ENCODE measurements at regions not wholly inside any gene's neighbourhood (a gene's known extent, or its start where the extent isn't known, plus 50 kb on each side); places are given as distances from the start of the nearest gene placed in this dataset.
"Not testable (repeated sequence)": the region's sequence is repeated elsewhere in the genome, so short reads cannot be mapped to it uniquely, and the experiment has no call there.

GRCh38 chr2:215889240-215889969, 123.9 kb downstream of the MREG start:
- DNase-seq: not testable (repeated sequence)

- DNase-seq: no peak
Measured at GRCh38 chr2:215888680-215889079, 124.7 kb downstream of the MREG start.

- no peak for DNase-seq
Measured at GRCh38 chr2:215887303-215887702, 126.0 kb downstream of the MREG start.

- DNase-seq: no peak
Measured at GRCh38 chr2:215886022-215886421, 127.3 kb downstream of the MREG start.

- DNase-seq: no peak
Measured at GRCh38 chr2:215885536-215885935, 127.8 kb downstream of the MREG start.

GRCh38 chr2:215884451-215885087, 128.8 kb downstream of the MREG start:
- DNase-seq: no peak

- no peak for DNase-seq
Measured at GRCh38 chr2:215883799-215884198, 129.6 kb downstream of the MREG start.

GRCh38 chr2:215882689-215883088, 130.7 kb downstream of the MREG start:
- peak; percentile 46 for DNase-seq

GRCh38 chr2:215881582-215881981, 131.8 kb downstream of the MREG start:
- DNase-seq: no peak

GRCh38 chr2:215880970-215881369, 132.4 kb downstream of the MREG start:
- DNase-seq: no peak

- DNase-seq: no peak
Measured at GRCh38 chr2:215879977-215880940, 133.1 kb downstream of the MREG start.

GRCh38 chr2:215879331-215879730, 134.0 kb downstream of the MREG start:
- no peak for DNase-seq

GRCh38 chr2:215878476-215879063, 134.8 kb downstream of the MREG start:
- DNase-seq: peak; percentile 34

GRCh38 chr2:215876937-215877238, 136.5 kb downstream of the MREG start:
- DNase-seq: no peak

- DNase-seq: no peak
Measured at GRCh38 chr2:215876139-215876936, 137.0 kb downstream of the MREG start.

GRCh38 chr2:215874418-215874817, 138.9 kb downstream of the MREG start:
- peak; percentile 21 for DNase-seq

GRCh38 chr2:215870986-215871385, 142.4 kb downstream of the MREG start:
- peak; percentile 29 for DNase-seq

GRCh38 chr2:215870088-215870490, 143.3 kb downstream of the MREG start:
- DNase-seq: peak; percentile 51

GRCh38 chr2:215868846-215869543, 144.4 kb downstream of the MREG start:
- DNase-seq: no peak

GRCh38 chr2:215866606-215867005, 146.7 kb downstream of the MREG start:
- DNase-seq: no peak

- no peak for DNase-seq
Measured at GRCh38 chr2:215863687-215864086, 149.7 kb downstream of the MREG start.

- DNase-seq: no peak
Measured at GRCh38 chr2:215862351-215862771, 151.0 kb downstream of the MREG start.
